GM19351 (cell line): ENCODE measurements at regions not wholly inside any gene's neighbourhood (a gene's known extent, or its start where the extent isn't known, plus 50 kb on each side); places are given as distances from the start of the nearest gene placed in this dataset.

Experiments
- ATAC-seq: cut with Tn5 transposase; IDR thresholded peaks from one replicate; pipeline ENCODE4 v1.9.1; 2021; ENCODE audit warnings: mild to moderate bottlenecking, moderate library complexity; ENCODE audit not compliant: unreplicated experiment

GRCh38 chr5:91441082-91441481 is 58.0 kb upstream of the ARRDC3 start:
- ATAC-seq = no peak

- no peak for ATAC-seq
Observed at GRCh38 chr5:91438871-91439270, 55.8 kb upstream of the ARRDC3 start.

- no peak for ATAC-seq
Observed at GRCh38 chr5:91436241-91436640, 53.1 kb upstream of the ARRDC3 start.

- peak; percentile 87 for ATAC-seq
Observed at GRCh38 chr5:91434348-91434747, 51.2 kb upstream of the ARRDC3 start.

GRCh38 chr5:91433861-91434260 is 50.7 kb upstream of the ARRDC3 start:
- ATAC-seq = no peak
